GM21528 (cell line): ENCODE measurements at regions not wholly inside any gene's neighbourhood (a gene's known extent, or its start where the extent isn't known, plus 50 kb on each side); places are given as distances from the start of the nearest gene placed in this dataset.
"Not testable (repeated sequence)": the region's sequence is repeated elsewhere in the genome, so short reads cannot be mapped to it uniquely, and the experiment has no call there.

Source experiments
- ATAC-seq: cut with Tn5 transposase; IDR thresholded peaks from one replicate; pipeline ENCODE4 v1.9.1; 2021; ENCODE audit warnings: mild to moderate bottlenecking, moderate library complexity; ENCODE audit not compliant: unreplicated experiment, low FRiP score

DNA sequence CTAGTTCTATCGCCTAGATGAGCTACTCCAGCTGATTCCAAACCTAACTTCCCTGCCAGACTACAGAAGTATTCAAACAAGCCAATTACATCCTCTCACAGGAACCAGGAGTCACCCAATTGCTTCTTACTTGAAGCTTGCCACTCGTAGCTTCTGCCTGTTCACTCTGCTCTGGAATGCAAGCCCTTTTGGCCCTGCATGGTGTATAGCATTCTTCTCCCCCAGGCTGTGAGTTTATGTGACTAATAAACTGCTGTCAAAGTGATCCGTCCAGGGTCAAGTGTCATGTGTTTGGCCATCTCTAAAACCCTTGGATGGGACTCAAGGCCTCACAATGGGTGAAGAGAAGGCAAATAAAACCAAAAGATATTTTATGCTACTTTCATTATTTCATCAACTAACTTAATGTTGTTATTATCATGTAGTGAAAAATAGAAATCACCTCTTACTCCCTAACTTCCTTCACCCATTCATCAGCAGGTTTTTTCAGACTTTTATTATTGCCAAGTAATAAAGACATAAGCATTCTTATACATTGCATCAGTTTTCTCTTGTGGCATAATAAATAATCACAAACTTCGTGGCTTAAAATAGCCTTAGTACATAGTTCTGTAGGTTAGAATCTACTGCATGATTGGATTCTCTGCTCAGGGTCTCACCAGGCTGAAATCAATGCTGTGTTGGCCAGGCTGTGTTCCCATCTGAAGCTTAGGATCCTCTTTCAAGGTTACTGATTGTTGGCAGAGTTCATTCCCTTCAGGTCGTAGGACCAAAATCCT is 1981.7 kb upstream of the FLRT2 start:
- ATAC-seq: no peak

DNA sequence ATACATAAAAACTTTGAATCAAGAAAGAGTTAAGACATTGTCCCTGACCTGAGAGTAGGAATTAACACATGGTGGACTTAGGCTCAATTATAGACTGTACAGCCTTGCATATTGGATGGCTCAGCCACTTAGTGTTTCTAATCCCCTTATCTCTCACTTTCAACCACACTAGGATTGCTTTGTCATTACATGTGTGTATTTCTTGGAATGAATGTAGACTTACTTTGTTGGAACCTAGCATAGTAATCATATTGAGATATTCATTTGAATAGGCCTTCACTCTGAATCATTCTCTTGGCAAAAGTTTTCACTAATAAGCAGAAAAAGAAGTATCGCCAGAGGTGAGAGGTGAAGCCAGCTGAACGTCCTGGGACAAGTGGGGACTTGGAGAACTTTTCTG is 1973.9 kb upstream of the FLRT2 start:
- ATAC-seq: no peak

DNA sequence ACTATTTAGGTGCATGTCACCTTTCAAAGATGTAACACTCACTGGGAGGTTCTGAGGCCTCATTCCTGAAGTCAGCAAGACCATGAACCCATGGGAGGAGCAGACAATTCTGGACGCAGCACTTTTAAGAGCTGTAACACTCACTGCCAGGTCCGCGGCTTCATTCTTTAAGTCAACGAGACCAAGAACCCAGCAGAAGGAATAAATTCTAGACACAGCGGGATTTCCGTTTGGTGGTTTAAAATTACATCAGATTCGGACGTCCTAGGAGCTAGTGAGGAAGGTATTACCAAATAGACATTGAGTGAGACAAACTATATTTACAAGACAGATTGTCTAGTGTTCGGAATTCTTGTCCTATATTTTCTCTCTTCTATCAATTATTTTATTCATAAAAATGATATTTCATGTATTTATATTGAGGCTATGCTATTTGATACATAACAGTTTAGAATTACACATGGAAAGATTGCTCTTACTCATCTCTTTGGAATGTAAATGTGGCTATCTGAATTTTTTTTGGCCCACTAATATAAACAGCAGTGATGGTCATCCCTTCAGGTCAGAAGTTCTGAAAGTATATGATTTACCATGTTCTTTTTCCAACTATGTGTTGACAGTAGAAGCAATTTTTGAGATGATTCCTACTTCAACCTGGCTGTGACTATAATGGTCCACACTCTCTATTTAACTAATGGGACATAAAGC is 1973.0 kb upstream of the FLRT2 start:
- ATAC-seq: no peak

DNA sequence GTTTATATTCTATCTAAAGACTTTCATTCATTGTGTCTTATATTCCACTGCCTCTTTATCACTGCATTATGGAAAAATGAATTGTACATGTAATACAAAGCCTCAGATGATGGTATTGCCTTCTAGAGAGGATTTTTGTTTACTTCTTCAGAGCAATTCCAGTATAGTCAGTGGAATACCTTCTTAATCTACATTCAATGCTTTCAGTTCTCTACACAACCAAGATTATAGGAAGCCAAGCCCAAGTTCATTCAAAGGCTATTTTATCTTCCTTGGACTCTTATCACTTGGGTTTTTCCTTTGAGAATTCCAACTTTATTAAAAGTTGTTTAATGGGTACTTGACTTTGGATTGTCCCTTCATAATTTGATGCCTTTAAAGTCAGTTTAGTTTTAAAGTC is 1971.0 kb upstream of the FLRT2 start:
- no peak for ATAC-seq

DNA sequence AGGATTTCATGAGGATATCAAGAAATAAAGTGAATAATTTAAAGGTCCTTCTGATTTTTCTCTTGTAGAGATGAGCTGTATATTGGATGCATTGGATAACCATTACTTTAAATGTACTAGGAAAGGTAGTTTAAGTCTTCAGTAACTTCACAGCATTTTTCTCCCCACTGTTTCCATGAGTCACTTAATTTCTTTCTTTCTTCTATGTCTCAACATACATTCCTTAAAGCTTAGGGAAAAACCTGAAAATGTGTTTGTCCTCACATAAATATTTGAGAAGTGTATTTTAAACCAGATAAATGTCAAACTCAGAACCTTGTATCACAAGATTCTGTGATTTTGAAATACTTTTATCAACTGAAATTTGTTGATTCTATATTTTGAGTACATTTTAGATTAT is 1970.2 kb upstream of the FLRT2 start:
- no peak for ATAC-seq

DNA sequence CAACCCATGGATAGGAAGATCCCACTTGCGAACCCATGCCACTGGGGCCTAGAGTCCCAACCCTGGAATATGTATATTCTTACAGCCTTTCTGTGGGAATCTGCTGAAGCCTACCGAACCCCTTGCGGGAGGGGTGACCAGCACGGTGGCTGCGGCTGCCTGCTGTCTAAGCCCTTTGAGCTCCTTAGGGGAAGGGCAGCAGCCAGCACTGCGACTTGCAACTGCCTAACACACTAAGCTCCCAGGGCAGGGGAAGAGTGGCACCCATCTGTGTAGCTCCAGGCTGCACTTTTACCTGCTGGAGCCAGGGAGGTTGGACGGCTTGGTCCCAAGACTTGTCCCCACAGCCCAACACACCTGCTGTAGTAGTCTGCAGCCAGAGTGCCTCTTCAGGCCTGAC is 1968.7 kb upstream of the FLRT2 start:
- no peak for ATAC-seq

DNA sequence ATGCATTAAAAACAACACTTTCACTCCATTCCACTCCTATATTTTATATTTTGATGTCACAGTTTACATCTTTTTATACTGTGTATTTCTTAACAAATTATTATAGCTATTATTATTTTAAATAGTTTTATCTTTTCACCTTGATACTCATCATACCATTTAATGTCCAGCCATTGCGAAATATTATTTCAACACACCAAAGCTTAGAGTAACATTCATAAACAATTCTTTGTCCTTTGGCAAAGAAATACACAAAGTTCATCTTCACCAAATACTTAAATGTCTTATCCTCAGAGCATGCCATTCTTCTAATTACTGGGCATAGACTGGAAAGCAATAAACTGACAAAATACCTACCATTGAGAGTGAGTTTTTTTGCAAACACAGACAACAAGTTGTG is 1963.4 kb upstream of the FLRT2 start:
- ATAC-seq: no peak

DNA sequence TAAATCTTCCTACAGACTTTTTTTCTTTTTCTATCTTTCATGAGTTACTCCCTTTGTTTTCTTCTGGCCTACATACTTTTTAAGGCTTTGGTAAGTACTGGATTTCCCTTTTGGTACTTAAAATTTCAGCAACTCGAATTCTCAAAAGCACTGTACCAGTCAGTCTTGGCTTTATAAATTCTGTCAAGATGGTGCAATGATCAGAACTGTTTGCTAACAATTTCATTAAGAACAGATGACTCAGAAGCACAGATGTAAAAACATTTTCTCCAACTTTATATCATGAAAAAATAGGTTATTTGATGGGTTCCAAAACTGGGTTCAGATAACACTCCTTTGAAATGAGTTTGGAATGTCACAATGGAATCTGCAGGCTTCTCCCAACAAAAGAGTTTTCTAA is 1961.8 kb upstream of the FLRT2 start:
- ATAC-seq: no peak

DNA sequence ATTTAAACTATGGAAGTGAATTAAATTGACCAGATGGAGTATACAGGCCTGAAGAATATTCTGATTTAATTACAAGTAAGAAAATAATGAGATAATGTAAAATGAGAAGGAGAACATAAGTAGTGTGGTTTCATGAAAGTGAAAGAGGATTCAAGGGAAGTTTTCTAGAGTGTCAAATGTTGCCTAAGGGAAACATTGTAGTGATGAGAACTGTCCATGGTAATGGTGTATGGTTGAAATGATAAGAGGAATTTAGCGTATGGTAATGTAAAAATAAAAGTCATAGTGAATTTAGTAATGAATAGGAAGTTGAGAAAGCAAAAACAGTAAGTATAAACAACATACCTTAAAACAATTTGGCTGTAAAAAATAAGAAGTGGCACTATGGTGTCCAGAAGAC is 1954.6 kb upstream of the FLRT2 start:
- no peak for ATAC-seq

DNA sequence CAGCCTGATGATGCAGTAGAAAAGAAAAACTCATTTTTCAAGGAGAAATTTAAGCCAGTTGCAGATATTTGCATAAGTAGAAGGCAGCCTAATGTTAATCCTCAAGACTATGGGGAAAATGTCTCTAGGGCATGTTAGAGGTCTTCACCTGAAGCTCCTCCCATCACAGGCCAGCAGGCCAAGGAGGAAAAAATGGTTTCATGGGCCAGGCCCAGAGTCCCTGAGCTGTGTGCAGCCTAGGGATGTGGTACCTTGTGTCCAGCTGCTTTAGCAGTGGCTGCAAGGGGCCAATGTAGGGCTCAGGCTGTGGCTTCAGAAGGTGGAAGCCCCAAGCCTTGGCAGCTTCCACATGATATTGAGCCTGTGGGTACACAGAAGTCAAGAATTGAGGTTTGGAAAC is 1946.7 kb upstream of the FLRT2 start:
- ATAC-seq: no peak

DNA sequence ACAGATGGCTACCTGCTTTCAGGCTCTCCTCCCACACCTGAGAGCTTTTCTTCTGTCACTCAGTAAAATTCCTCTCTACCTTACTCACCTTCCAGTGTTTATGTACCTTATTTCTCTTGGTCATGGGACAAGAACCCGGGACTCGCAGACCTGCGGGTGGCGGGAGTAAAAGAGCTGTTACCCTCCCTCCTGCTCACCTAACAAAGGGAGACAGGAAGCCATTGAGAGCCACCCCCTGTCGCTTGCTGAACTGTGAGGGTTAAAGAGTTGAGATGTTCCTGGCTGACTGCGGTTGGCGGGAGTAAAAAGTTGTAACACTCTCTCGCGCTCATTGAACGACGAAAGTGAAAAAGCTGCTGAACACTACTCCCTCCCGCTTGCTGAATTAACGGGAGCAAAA is 1935.1 kb upstream of the FLRT2 start:
- ATAC-seq: no peak

DNA sequence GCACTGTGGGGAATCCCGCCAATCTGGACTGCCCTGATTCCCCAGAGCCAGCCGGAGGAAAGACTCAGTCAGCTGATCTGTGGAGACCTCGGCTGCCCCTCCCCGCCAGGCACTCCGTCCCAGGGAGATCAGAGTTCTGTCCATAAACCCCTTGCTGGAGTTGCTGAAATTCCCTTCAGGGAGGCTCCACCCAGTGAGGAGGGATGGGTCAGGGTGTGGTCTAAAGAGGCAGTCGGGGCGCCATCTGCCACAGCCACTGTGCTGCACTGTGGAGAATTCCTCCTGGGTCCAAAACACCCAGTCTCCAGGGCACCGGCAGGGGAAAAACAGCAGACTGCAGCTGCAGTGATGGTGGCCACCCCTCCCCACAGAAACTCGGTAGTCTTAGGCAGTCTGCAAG is 1922.3 kb upstream of the FLRT2 start:
- no peak for ATAC-seq

DNA sequence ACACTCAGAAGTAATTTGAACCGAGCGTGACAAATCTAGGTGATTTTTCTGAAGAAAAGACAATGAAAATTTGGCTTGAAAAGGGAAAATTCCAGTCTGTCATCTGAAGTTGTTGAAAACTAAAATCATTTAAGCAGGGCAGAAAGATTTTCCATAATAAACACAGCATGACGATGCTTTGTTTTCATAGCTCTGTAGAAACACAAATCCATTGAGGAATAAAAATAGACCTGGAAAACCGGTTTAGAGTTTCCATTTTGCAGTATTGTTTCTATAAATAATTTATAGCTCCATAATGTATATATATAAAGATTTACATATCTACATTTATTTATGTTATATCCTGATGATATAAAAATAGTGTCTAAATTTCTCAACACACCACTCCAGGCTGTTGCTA is 1918.5 kb upstream of the FLRT2 start:
- ATAC-seq: no peak

DNA sequence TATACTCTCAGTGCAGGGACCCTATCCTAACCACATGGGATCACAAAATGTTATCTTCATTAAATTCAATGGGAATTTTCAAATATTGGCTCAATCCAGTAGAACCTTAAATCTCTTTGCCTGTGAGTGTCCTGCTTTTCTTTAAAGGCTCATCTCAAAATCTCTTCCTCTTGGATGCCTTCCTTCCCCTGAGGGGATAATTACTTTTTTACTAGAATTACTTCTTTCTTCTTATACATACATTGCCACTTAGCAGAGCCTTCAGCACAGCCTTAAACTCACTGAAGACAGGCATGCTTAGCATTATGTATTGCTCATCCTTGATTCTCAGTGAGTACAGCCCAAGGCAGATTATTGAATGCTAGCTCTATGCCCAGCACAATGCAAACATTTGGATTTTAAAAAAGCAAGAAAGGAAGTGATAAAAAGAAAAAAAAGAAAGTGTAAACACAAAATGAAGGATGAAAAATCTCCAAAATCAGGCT is 1918.0 kb upstream of the FLRT2 start:
- no peak for ATAC-seq

DNA sequence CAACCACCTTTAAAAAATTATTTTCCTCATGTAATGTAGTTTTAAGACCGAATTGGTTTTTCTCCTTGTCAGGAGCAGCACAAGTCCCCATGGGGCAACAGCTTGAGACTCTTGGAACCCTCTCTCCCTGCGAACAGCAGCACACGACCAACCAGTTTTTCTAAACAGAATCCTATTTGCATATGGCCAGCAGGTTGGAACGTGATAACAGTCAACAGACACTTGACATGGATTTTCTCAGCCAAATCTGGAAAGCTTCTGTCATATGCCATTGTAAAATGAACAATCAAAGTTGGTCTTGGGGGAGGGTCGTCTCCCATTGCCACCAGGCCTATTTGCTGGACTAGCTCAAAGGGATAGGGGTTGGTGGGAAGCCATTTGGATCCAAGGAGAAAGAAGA is 1915.0 kb upstream of the FLRT2 start:
- ATAC-seq: no peak

DNA sequence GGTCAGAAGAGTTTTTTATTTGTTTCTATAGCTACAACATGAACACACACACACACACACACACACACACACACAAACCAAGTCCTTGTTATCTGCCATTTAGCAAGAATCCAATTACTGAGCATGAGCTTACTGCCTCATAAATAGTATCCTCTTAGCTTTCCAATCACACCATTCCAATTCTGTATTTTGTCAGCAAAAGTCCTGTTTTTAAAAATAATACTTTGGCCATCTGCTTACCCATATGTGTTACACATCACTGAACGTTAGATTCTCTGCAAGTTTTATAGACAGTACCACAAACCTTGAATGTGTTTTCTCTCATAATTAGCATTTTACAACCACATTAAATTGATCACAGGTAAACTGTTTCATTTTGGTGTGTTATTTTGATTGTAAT is 1905.4 kb upstream of the FLRT2 start:
- ATAC-seq: no peak

DNA sequence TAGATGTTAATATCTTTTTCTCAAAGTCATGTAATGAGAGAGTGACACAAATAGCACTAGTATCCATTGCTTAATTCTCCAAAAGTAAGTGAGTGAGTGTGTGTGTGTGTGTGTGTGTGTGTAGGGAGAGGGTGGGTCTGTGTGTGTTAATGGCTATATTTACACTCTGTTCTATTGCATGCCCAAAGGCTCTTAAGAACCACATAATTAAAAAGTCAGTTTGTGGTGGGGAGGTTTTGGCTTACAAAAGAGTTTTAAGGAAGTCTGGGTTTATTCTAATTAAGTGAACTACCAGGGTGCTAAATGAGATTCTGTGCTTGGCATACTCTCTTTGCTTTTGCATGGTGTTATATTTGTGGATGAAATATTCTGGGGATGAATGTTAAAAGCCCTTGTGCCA is 1897.6 kb upstream of the FLRT2 start:
- no peak for ATAC-seq

DNA sequence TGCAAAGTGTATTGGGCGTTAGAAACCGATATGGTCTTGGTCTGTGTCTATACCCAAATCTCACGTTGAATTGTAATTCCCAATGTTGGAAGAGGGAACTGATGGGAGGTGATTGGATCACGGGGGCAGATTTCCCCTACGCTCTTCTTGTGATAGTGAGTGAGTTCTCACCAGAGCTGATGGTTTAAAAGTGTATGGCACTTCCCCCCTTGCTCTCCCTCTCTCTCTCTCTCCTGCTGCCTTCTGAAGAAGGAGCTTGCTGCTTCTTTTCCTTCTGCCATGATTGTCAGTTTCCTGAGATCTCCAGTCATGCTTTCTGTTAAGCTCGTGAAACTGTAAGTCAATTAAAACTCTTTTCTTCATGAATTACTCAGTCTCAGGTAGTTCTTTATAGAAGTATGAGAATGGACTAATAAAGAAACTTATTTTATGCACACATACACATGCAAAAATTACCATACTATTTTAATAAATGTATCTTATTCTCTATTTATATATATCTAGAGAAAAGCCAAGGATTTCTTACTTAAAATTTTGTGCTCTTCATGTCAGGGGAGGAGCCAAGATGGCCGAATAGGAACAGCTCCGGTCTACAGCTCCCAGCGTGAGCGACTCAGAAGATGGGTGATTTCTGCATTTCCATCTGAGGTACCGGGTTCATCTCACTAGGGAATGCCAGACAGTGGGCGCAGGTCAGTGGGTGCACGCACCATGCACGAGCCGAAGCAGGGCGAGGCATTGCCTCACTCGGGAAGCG is 1891.0 kb upstream of the FLRT2 start:
- ATAC-seq: no peak

DNA sequence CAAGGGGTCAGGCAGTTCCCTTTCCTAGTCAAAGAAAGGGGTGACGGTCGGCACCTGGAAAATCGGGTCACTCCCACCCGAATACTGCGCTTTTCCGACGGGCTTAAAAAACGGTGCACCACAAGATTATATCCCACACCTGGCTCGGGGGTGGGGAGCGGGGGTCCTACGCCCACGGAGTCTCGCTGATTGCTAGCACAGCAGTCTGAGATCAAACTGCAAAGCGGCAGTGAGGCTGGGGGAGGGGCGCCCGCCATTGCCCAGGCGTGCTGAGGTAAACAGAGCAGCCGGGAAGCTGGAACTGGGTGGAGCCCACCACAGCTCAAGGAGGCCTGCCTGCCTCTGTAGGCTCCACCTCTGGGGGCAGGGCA is 1890.5 kb upstream of the FLRT2 start:
- not testable (repeated sequence) for ATAC-seq

DNA sequence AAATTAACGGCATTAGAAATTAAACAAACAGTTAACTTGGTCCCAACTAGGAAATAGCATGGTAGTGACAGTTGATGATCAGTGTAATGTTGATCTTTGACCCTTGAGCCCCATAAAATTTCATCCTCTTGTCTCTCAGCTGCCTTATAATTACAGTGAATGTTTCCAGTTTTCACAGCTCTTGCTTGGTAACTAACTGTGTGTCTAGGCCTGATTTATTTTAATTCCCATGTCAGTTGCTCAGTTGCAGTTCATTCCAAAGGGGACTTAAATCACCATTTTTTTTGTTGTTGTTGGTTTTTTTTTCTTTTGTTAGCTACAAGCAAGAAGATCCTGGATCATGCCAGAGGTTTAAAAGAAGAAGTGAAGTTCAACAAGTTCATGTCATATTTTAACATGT is 1883.7 kb upstream of the FLRT2 start:
- ATAC-seq: no peak

DNA sequence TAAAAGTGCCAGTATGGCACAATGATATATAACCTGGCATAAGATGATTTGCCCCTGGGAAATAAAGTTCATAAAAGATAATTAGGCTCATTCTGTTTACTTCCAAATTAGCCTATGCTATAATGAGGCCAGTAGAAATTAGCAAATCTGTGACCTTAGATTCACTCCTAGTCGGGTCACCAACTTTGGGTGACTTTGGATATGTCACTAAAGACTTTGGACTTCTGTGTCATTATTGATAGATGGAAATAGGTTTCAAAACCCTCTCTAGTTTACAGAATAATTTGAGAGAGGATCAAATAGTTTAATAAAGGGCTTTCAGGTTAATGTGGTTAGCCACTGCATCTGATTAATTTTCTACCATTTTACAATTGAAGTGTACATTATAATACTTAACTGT is 1869.3 kb upstream of the FLRT2 start:
- ATAC-seq: no peak

DNA sequence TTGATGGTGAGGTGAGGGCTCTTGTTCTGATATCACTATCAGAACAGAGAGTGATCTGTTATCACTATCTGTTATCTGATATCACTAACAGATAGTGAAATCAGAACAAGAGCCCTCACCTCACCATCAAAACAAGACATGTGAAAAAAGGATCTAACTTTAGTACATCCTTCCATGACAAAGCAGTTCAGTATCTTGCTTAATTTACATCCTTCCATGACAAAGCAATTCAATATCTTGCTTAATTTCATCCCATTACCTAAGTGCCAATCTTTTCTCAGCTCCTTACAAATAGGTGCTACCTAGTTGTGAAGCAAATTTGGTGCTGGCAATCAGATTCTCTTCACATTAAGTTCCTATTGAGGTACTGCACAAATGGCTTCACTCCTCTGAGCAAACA is 1865.6 kb upstream of the FLRT2 start:
- no peak for ATAC-seq
